SH-SY5Y (cell line): ENCODE measurements at regions not wholly inside any gene's neighbourhood (a gene's known extent, or its start where the extent isn't known, plus 50 kb on each side); places are given as distances from the start of the nearest gene placed in this dataset.

Experiments
- GATA2 ChIP-seq: IDR thresholded peaks from 2 replicates; pipeline ENCODE4 v1.6.1; 2011; ENCODE audit warnings: mild to moderate bottlenecking, low read depth, low read length
- GATA3 ChIP-seq: IDR thresholded peaks from 2 replicates; pipeline ENCODE4 v1.6.1; 2011; ENCODE audit warnings: low read depth, mild to moderate bottlenecking, low read length, moderate library complexity

DNA sequence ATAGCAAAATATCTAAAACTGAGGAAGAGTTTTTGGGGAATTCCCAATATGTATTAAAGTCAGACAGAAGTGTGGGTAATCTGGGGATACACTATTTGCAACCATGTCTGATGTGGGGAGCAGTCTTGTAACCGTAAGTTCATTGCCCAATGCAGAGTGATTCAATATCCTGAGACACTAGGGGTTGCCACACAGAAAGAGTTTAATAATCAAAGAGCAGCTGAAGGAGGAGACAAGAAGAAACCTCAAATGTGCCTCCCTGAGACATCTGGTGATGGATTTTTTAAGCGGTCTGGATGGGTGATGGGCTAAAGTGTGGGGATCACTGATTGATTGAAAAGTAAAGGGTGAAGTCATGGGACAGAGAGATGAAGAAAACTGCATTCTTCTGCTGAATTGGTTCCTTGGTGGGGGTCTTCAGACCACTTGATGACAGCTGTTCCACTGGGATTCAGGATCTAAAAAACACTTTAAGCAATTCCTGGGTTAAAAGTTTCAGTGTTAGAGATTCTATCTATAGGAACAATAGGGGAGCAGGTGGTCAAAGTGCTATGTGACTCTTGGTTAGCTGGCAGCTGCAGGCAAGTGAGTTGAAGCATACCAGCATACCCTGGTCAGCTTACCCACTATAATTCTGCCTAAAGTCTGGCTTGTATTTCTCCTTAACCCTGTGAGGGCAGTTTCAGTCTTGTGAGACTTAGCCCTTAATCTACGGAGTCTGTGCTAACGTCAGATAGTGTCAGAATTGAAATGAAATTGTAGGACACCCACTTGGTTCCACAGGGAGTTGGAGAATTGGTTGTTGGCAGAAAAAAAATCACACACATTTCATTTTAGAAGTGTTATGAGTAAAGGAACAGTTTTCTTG lies 425.9 kb upstream of the TGFBR2 start:
- TF ChIP-seq GATA3 (no peak), GATA2 (no peak)
